GM12874 (cell line): ENCODE measurements at regions not wholly inside any gene's neighbourhood (a gene's known extent, or its start where the extent isn't known, plus 50 kb on each side); places are given as distances from the start of the nearest gene placed in this dataset.

Experiments used
- CTCF ChIP-seq: IDR thresholded peaks from 2 replicates; pipeline ENCODE4 v1.5.1; 2011; ENCODE audit warnings: low read depth, mild to moderate bottlenecking, control low read depth, low read length, moderate library complexity; ENCODE audit not compliant: insufficient read depth

GRCh38 chr6:22227824-22228610, 68.8 kb downstream of the PRL start:
- TF ChIP-seq CTCF, result no peak

- no peak for TF ChIP-seq CTCF
Measured at GRCh38 chr6:22231050-22231449, 65.8 kb downstream of the PRL start.

DNA sequence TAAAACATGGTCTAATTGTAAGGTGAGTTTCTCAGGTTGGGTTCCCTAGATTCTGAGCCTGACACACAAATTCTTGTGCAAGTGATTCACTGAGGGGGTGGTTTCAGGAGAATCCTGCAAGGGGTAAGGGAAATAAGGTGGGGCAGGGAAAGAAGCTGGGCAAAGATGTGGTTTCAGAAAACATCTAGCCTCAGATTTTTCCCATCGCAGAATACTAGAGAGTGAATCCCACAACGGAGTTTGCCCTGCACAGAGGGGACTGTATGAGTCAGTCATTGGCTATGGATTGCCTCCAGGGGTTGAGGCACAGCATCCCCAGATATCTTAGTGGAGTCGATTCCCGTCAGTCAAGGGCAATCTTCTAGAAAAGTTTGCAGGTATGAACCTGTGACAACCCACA, 65.2 kb downstream of the PRL start:
- TF ChIP-seq CTCF, result no peak

GRCh38 chr6:22236626-22237414, 60.0 kb downstream of the PRL start:
- TF ChIP-seq CTCF, result no peak
